ENCODE measurements at regions not wholly inside any gene's neighbourhood (a gene's known extent, or its start where the extent isn't known, plus 50 kb on each side); places are given as distances from the start of the nearest gene placed in this dataset.

DNA sequence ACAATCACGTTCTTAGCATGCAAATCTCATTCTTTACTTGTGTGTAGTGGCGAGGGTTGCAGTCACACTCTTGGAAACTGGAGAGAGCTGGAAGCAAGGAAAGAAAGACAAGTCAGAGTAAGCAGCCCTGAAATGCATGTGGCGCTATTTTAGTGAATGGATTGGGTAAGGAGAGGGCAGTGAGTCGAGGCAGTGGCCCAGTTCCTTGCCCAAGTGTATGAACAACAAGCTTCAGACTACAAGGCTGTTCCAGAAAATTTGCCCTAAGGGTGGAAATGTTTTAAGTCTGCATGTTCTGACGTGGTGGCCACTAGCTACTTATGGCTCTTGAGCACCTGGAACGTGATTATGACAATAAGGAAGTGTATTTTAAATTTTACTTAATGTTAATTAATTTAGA is 59.4 kb upstream of the PTPN3 start:
- no peak for DNase-seq
- no peaks in the 10 kb centered on the region for H3K36me3 ChIP-seq
- intact Hi-C loops (cut with DNase I), result no loop called here

DNA sequence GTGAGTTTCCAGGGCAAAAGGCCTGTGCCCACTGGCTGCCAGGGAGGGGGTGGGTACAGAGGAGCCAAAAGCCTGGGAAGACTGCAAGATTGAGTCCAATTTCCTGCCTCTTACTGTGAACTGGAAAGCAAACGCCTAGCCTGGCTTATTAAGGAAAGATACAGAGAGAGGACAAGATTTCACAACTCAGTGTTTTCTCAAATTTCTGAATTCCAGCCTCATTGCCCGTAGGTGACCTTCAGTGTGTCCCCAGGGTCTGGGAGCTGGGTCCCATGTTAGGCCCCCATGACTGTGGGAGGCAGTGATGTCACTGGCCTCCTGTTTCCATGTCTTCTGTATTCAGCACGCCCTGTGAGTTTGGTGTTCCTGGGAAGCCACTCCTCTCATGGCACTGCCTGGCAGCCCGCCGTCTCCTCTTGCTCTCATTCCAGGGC is 60.6 kb upstream of the PTPN3 start:
- Histone ChIP-seq H3K27ac (no peak overlapping the region), H3K9me3 (no peaks in the 10 kb centered on the region), H3K4me1 (no peaks in the 10 kb centered on the region), H3K36me3 (no peaks in the 10 kb centered on the region), H3K27me3 (no peaks in the 10 kb centered on the region), H3K4me3 (no peak overlapping the region)
- no peak for ATAC-seq
- intact Hi-C loops (cut with DNase I), result no loop called here
- no peak for DNase-seq
- TF ChIP-seq, protein P1, sequence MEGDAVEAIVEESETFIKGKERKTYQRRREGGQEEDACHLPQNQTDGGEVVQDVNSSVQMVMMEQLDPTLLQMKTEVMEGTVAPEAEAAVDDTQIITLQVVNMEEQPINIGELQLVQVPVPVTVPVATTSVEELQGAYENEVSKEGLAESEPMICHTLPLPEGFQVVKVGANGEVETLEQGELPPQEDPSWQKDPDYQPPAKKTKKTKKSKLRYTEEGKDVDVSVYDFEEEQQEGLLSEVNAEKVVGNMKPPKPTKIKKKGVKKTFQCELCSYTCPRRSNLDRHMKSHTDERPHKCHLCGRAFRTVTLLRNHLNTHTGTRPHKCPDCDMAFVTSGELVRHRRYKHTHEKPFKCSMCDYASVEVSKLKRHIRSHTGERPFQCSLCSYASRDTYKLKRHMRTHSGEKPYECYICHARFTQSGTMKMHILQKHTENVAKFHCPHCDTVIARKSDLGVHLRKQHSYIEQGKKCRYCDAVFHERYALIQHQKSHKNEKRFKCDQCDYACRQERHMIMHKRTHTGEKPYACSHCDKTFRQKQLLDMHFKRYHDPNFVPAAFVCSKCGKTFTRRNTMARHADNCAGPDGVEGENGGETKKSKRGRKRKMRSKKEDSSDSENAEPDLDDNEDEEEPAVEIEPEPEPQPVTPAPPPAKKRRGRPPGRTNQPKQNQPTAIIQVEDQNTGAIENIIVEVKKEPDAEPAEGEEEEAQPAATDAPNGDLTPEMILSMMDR (IDR thresholded peaks at IDR 0.05), result no peak

More for the DNA sequence above, 59.4 kb upstream of the PTPN3 start:
- TF ChIP-seq, protein P1 (IDR thresholded peaks at IDR 0.05), result no peak
- ATAC-seq, result no peak
- no peak overlapping the region for H3K4me3 ChIP-seq
- H3K27ac ChIP-seq, result no peak overlapping the region
- no peaks in the 10 kb centered on the region for H3K9me3 ChIP-seq
- H3K4me1 ChIP-seq, result no peaks in the 10 kb centered on the region
- no peaks in the 10 kb centered on the region for H3K27me3 ChIP-seq

DNA sequence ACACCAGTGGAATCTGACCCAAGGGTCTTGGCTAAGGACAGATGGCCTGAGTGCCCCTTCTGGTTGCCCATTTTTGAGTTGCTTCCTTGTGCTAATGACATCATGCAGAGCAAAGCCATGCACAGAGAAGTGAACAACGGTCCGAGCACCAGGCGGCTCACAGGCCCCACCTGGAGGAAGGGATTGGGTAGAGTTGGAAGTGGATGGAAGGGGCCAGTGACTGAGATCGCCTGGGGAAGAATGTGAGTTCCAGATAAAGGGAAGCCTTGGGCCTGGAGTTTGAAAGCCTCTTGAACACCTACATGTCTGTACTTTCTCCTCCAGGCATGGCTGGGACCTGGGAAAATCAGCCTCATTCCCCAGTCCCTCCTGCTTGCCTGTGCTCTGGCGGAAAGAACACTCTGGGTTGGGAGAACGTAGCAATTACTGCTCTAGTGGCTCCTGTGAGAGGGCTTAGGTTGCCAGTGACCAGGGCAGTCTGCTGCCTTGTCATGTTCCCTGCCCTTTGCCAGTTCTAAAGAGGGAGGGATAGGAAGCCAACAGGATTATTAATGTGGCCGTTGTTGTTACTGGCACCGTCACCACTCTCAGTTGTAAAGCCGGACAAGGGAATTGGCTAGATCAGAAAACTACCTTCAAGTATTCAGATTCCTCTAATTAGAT is 62.5 kb upstream of the PTPN3 start:
- Histone ChIP-seq H3K4me3 (no peak overlapping the region), H3K9me3 (no peaks in the 10 kb centered on the region), H3K36me3 (no peaks in the 10 kb centered on the region), H3K4me1 (no peaks in the 10 kb centered on the region), H3K27ac (no peak overlapping the region), H3K27me3 (peaks cover 0 to 8% of the 10 kb centered on the region in 2 donors)
- intact Hi-C loops (cut with DNase I), result no loop called here
- DNase-seq (no peak), ATAC-seq (no peak)
- TF ChIP-seq, protein P1 (IDR thresholded peaks at IDR 0.05), result no peak

DNA sequence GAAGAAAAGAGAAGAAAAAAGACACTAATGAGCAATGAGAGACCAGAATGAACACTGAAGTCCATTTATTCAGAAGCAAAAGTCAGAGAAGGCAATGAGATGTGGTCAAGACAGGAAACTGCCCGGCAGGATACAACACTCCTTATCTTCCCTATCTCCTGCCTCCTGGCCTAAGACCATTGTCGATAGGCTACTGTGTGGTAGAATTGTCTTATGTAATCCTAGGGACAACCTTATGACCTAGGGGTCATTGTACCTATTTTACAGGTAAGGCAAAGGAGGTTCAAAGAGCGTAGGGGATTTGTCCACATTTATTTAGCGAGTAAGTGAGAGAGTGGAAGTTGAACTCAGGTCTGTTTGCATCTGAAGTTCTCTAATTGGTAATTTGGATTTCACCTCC is 63.0 kb upstream of the PTPN3 start:
- H3K9me3 ChIP-seq, result no peaks in the 10 kb centered on the region
- H3K27ac ChIP-seq, result no peak overlapping the region
- intact Hi-C loops (cut with DNase I), result no loop called here
- no peak for DNase-seq
- peaks cover 0 to 14% of the 10 kb centered on the region in 2 donors for H3K27me3 ChIP-seq
- no peaks in the 10 kb centered on the region for H3K36me3 ChIP-seq
- TF ChIP-seq, protein P1 (IDR thresholded peaks at IDR 0.05), result no peak
- ATAC-seq, result no peak
- H3K4me1 ChIP-seq, result no peaks in the 10 kb centered on the region
- H3K4me3 ChIP-seq, result no peak overlapping the region

DNA sequence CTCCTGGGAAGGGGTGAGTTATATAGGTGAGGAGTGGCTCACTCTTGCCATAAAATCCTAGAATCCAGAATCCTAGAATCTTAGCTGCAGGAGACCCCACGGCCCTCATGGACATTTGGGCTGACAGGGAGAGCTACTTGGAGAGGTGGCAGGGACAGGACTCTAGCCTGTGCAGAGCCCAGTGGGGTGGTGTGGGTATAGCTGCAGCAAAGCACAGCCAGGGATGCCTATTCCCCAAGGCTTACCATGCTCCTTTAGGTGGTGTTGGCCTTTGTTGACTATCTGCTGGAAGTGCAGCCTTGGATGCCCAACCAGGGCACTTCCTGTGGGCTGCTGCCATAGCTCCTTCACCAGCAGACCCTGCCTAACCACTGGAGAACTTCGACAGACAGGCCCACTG is 70.0 kb upstream of the PTPN3 start:
- H3K27ac ChIP-seq, result no peak overlapping the region
- no peaks in the 10 kb centered on the region for H3K9me3 ChIP-seq
- ATAC-seq (no peak), DNase-seq (no peak)
- TF ChIP-seq, protein P1 (IDR thresholded peaks at IDR 0.05), result no peak
- intact Hi-C loops (cut with DNase I), result no loop called here
- H3K36me3 ChIP-seq, result no peaks in the 10 kb centered on the region
- H3K4me1 ChIP-seq, result no peaks in the 10 kb centered on the region
- peaks cover 0 to 24% of the 10 kb centered on the region in 2 donors for H3K27me3 ChIP-seq
- H3K4me3 ChIP-seq, result no peak overlapping the region
